ENCODE measurements at regions not wholly inside any gene's neighbourhood (a gene's known extent, or its start where the extent isn't known, plus 50 kb on each side); places are given as distances from the start of the nearest gene placed in this dataset.

DNA sequence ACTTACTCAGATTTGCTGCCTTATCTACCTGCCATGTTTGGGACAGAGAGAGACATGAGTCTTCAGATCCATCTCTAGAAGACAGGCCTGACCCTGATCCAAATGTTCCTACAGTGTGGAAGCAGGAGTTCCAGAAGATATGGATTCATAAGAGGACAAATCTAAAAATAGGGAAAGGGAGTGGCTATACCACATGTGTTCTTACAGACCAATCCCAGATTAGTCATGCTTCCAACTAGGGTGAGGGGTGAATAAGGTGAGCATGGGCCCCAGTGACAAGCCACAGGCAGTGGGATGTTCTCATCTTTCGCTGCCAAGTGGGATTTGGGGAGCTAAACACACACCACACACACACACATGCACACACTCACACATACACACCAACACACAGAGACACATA, 670.7 kb upstream of the CITED2 start:
- TF ChIP-seq, protein P1, sequence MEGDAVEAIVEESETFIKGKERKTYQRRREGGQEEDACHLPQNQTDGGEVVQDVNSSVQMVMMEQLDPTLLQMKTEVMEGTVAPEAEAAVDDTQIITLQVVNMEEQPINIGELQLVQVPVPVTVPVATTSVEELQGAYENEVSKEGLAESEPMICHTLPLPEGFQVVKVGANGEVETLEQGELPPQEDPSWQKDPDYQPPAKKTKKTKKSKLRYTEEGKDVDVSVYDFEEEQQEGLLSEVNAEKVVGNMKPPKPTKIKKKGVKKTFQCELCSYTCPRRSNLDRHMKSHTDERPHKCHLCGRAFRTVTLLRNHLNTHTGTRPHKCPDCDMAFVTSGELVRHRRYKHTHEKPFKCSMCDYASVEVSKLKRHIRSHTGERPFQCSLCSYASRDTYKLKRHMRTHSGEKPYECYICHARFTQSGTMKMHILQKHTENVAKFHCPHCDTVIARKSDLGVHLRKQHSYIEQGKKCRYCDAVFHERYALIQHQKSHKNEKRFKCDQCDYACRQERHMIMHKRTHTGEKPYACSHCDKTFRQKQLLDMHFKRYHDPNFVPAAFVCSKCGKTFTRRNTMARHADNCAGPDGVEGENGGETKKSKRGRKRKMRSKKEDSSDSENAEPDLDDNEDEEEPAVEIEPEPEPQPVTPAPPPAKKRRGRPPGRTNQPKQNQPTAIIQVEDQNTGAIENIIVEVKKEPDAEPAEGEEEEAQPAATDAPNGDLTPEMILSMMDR (conservative IDR thresholded peaks at IDR 0.05; ENCODE audit: low read depth, low read length) = no peak
- DNase-seq (ENCODE audit: low read depth) = no peak
- H3K4me3 ChIP-seq (ENCODE audit: low read length) = no peak overlapping the region

GRCh38 chr6:140044626-140045025, 670.2 kb upstream of the CITED2 start:
- no peak overlapping the region for H3K4me3 ChIP-seq (ENCODE audit: low read length)
- DNase-seq (ENCODE audit: low read depth) = no peak
- TF ChIP-seq, protein P1 (conservative IDR thresholded peaks at IDR 0.05; ENCODE audit: low read depth, low read length) = no peak

DNA sequence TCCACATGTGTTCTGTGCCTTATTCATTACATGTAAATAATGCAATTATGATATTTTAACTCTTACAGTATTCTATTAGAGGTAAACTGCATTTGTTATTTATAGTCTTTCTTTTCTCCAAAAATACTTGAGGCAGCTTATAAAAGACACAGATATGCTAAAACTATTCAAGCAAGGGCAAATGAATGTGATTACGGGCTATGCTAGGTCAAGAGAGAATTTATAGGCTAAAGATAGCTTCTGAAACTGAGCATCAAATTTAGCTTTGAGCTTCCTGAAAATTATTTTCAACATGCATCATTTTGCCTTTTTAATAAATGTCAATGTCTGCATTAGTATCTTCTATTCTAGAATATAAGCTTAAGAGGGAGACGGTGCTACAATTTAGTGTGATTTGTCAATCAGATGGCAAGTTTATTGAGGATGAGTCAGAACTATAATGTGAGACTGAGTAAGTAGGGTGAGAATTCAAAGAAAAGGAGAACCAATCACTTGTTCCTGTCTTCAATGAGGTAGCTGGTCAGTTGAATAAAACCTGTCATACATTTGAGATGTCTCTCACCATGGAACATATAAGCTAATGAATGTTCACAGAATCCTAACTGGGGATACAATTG, 669.4 kb upstream of the CITED2 start:
- TF ChIP-seq, protein P1 (conservative IDR thresholded peaks at IDR 0.05; ENCODE audit: low read depth, low read length) = no peak
- no peak for DNase-seq (ENCODE audit: low read depth)
- H3K4me3 ChIP-seq (ENCODE audit: low read length) = no peak overlapping the region

DNA sequence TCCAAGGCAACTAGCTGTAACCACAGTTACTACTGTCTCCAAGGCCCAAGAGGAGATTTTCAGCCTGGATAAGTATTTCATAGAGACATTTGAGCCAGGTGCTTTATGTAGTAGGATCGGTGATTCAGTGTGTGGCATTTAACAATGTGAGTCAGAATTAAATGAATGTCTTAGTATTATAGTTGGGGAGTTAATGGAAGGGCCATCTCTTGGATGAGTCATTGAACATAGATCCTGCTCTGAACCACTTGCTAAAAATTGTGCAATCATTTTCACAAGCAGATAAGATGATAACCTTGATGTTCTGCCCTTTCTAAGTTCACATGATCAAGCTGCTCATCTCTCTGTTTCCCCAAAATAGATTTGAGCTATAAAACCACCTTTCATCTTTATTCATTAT, 668.9 kb upstream of the CITED2 start:
- peak; percentile 74 for DNase-seq (ENCODE audit: low read depth)
- TF ChIP-seq, protein P1 (conservative IDR thresholded peaks at IDR 0.05; ENCODE audit: low read depth, low read length) = no peak
- no peak overlapping the region for H3K4me3 ChIP-seq (ENCODE audit: low read length)

DNA sequence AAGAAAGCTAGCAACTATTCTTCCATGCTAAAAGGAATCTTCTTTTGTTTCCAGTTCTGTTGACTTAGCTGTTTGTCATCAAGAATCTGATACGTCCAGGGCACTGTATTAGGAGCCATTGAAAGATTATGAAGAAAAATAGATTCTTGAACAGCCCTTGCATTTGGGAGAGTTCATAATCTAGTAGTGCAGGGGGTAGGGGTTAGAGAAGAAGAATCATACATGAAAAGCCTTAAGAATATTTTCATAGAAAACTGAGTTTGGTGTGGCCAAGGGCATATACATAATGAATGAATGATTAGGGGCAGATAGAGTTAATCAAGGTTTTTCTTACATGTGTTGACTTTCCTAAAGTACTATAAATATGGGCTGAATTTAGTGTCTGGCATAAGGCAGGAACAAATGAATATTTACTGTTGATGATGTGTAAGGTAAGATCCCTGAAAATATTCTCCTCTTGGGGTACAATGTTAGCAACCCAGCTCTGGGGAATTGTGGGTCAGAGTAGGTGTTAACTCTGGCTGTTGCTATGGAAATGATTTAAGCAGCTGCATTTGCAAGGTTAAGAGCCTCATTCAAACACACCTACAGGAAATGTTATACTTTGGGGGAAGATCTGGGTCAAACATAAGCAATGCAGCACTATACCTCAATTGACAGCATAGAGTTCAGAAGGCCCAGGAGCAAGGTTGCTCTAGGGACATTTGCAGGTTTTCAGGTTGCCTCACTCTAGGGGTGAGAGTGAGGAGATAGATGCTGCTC, 667.3 kb upstream of the CITED2 start:
- no peak for DNase-seq (ENCODE audit: low read depth)
- no peak overlapping the region for H3K4me3 ChIP-seq (ENCODE audit: low read length)
- TF ChIP-seq, protein P1 (conservative IDR thresholded peaks at IDR 0.05; ENCODE audit: low read depth, low read length) = no peak

DNA sequence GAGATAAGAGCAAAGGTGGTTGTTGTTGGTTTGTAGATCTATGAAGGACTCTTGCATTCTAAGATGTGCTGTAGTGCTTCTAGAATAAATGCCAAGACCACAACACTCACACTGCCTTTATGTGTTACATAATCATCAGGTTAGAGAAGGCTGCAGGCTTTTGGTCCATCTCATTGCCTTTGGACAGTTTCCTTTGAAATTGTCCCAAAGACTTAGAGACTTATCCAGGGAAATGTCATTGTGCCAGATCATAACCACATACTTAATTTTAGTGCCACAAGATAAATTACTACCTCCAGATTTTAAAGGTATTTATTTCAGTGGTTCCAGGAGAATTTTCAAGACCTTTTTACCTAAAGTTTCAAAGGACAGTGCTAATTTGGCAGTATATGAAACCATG, 666.6 kb upstream of the CITED2 start:
- no peak for DNase-seq (ENCODE audit: low read depth)
- TF ChIP-seq, protein P1 (conservative IDR thresholded peaks at IDR 0.05; ENCODE audit: low read depth, low read length) = no peak
- no peak overlapping the region for H3K4me3 ChIP-seq (ENCODE audit: low read length)

GRCh38 chr6:140040396-140040795, 665.9 kb upstream of the CITED2 start:
- no peak overlapping the region for H3K4me3 ChIP-seq (ENCODE audit: low read length)
- no peak for DNase-seq (ENCODE audit: low read depth)
- TF ChIP-seq, protein P1 (conservative IDR thresholded peaks at IDR 0.05; ENCODE audit: low read depth, low read length) = no peak
